Panc1 (cell line): ENCODE measurements at regions not wholly inside any gene's neighbourhood (a gene's known extent, or its start where the extent isn't known, plus 50 kb on each side); places are given as distances from the start of the nearest gene placed in this dataset.

Experiments used
- POLR2AphosphoS5 ChIP-seq: IDR thresholded peaks from 2 replicates; pipeline ENCODE4 v1.6.1; 2012; ENCODE audit warnings: mild to moderate bottlenecking, low read depth, low read length, moderate library complexity
- TF ChIP-seq, protein P1 (sequence below): fragments of 450-650 bp; IDR thresholded peaks from 2 replicates; pipeline ENCODE4 v1.5.1; 2017; ENCODE audit warnings: mild to moderate bottlenecking

DNA sequence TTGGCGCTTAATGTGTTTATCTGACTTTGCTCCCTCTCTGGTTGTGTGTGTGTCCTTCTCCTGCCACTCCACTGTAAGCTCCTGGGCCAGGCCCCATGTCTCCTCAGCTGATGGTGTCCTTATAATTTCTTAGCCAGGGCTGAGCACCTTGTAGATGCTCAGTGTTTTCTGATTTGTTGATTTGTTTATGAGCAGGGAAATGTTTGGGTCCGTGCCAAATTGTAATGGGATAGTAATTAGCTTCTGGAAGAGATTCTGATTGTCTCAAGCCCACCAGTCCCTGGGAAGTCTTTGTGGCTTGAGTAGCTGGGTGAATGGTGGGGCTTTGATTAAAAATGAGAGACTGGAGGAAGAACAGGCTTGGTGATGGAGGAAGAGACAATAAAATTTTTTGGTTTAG, 270.5 kb downstream of the MYCN start:
- TF ChIP-seq, protein P1, sequence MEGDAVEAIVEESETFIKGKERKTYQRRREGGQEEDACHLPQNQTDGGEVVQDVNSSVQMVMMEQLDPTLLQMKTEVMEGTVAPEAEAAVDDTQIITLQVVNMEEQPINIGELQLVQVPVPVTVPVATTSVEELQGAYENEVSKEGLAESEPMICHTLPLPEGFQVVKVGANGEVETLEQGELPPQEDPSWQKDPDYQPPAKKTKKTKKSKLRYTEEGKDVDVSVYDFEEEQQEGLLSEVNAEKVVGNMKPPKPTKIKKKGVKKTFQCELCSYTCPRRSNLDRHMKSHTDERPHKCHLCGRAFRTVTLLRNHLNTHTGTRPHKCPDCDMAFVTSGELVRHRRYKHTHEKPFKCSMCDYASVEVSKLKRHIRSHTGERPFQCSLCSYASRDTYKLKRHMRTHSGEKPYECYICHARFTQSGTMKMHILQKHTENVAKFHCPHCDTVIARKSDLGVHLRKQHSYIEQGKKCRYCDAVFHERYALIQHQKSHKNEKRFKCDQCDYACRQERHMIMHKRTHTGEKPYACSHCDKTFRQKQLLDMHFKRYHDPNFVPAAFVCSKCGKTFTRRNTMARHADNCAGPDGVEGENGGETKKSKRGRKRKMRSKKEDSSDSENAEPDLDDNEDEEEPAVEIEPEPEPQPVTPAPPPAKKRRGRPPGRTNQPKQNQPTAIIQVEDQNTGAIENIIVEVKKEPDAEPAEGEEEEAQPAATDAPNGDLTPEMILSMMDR, result no peak
- no peak for TF ChIP-seq POLR2AphosphoS5
